GM19452 (cell line): ENCODE measurements at regions not wholly inside any gene's neighbourhood (a gene's known extent, or its start where the extent isn't known, plus 50 kb on each side); places are given as distances from the start of the nearest gene placed in this dataset.
"Not testable (repeated sequence)": the region's sequence is repeated elsewhere in the genome, so short reads cannot be mapped to it uniquely, and the experiment has no call there.

Experiments used
- ATAC-seq: cut with Tn5 transposase; IDR thresholded peaks from one replicate; pipeline ENCODE4 v1.9.1; 2021; ENCODE audit not compliant: unreplicated experiment

DNA sequence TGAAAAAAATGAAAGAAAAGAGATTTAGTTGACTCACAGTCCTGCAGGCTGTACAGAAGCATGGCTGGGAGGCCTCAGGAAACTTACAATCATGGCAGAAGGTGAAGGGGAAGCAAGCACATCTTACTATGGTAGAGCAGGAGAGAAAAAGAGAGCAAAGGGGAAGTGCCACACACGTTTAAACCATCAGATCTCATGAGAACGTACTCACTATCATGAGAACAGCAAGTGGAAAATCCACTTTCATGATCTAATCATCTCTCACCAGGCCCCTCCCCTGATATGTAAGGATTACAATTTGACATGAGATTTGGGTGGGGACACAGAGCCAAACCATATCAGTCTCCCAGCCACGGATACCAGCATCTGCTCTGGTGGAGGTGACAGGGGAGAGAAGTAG is 50.8 kb upstream of the CPOX start:
- ATAC-seq, result no peak

DNA sequence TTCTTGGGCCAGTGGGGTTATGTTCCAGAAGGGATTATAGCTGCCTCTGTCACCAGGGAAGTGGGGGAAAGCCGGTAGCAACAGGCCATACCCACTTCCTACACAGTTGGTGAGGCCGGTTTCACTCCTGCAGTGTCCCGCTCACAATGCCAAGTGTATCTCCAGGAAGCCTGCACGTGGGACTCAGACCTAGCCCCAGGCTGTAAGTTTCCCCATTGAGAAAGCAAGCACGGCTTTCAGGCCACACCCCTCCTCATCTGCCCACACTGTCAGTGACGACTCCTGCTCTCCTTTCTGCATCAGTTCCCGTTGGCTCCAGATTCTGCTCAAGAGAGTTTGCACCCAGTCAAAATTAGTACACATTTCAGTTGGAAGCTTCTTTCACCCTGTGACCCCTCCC is 51.6 kb upstream of the CPOX start:
- no peak for ATAC-seq

DNA sequence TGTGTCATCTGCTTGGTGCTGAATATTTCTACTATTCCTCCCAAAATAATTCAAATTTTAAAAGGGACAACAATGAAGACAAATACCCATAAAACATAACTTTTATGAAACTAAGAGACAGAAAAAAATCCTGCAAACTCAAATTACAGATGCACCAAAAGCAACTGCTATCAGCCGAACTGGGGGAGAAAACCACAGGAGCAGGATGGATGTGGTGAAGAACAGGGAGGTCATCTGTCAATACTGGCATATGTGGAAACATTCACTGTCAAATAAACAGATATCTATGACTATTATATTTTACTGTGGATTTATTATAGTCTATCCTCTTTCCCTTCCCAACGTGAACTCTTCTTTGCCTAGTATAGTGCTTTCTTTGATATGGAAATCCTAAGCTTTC is 53.3 kb upstream of the CPOX start:
- ATAC-seq, result no peak

DNA sequence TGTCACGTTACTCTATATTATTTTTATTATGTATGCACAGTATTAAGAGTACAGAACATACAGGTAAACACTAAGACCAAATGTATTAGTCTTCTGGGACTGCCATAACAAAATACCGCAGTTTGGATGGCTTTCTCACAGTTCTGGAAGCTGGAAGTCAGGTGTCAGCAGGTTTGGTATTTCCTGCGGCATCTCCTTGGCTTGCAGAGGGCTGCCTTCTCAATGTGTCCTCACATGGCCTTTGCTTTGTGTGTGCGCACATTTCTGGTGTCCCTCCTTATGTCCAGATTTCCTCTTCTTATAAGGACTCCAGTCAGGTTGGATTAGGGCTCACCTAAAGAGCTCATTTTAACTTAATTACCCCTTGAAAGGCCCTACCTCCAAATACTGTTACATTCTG is 53.8 kb upstream of the CPOX start:
- no peak for ATAC-seq

DNA sequence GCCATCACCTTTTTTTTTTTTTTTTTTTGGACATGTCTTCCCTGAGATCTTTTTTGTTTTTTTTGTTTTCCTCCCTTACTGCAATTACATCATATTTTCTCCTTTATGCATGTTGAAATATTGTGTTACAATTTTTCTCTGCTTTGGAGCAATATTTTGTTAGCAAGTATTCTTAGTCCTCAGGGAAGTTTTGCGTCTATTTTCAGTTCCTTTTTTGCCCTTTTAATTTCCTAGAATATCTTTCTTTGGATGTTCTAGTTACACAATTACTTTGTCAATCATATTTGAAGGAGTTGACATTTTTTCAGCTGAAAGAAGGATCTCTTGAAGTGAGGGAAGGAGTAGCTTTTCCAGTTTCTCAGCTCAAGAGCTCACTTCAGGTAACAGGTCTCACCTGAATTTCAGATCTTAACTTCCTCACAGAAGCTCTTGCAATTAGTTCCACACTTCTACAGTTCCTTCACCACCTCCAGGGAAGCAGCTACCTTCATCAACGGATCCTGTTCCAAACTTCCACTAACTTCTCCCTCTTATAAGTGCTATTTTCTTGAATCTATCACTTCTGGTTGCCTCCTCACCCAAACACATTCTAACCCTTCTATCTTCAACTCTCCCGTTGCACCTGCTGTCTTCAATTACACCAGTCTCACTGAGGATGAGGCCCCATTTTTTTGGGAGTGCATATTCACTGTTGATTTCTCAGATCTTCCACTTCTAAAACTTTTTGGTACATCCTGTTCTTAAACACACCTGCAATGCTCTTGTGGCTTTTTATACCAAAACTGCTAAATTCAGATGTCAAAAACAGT is 57.8 kb upstream of the CPOX start:
- no peak for ATAC-seq

DNA sequence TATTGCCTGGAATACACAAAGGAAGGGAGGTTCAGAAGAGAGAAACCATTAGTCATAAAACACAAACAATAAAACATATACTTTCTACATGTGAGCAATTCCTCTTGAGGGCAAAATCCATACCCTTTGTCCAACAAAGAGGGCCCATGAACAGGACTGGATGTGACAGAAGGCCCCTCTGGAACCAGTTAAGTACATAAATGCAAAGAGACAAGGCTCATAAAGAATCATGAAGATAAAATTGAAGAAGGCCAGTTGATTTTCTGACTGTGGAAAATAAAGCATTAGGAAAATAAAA is 58.3 kb upstream of the CPOX start:
- no peak for ATAC-seq

DNA sequence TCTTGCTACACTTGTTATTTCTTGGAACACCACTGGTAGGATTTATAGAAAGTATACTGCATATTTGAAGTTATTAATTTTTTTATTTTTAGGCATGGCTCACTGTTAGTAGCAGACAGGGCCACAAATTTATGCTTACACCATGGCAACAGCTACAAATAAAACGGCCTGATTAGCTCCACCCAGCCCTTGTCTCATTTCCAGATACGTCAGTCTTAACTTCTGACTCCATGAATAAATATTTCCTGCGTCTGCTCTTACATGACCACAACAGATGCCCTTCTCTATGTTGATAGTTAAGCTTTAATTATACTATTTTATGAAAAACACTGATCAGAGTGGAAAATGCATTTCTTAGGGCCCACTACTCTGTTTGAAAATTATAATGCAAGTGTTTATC is 62.3 kb upstream of the CPOX start:
- no peak for ATAC-seq

DNA sequence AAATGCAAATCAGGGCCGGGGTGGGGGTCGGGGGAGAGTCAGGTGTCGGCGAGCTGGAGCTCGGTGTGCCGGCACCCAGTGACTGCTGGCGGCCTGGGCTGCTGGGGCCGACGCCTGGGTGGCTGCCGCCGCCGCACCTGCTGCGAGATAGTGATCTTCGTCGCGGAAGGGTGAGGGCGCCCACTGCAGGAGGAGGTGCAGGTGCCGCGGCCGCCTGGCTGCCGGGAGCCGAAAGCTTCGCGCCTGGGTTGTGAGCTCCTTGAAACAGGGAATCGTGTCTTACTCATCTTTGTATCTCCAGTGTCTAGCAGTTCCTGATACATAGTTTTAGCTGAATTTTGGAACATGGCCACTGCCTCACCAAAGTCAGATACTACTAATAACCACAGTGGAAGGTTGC is 64.0 kb upstream of the CPOX start:
- peak; percentile 84 for ATAC-seq

DNA sequence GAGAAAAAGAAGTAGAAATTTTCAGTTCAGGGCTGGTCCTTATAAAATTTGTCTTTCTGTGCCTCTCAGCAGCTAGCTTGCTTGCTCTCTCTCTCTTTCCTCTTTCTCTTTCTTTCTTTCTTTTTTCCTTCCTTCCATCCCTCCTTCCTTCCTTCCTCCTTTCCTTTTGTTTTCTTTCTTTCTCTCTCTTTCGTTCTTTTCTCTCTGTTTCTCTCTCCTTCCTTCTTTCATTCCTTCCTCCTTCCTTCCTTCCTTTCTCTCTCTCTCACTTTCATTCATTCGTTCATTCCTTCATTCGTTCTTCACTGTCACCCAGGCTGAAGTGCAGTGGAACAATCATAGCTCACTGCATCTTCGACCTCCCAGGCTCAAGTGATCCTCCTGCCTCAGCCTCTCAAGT is 69.3 kb upstream of the CPOX start:
- no peak for ATAC-seq

DNA sequence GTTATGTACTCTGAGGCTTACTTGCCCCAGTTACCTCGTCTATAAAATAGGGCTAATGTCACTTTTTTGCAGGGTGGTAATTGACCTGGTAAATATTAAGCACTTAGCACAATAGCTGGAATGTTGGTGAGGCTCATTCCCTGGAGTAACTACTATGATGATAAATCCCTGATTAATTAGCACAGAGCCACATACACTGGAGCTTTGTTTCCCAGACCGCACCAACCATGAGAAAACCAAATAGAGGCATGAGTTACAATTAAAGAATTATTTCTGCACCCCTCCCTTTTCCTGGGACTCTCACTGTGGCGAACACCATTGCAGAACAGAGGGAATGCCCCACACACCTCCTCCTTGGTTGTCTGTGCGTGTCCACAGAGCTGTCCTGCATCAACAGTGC is 76.6 kb upstream of the CPOX start:
- ATAC-seq, result no peak

DNA sequence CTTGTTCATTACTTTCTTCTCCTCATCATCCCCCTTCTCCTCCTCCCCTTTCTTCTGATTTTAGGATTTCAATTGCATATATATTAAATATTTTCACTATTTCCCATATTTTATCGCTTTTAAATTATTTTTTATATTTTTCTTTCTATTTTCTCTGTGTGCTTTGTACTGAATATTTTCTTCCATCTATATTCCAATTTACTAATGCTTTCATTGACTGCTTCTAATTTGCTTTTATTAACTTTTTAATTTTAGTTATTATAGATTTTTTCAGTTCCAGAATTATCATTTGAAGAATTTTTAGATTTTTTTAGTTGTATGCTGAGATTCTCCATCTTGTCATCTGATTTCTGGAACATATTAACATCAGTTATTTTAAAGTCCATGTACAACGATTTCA is 83.2 kb upstream of the ST3GAL6 start:
- ATAC-seq, result no peak

DNA sequence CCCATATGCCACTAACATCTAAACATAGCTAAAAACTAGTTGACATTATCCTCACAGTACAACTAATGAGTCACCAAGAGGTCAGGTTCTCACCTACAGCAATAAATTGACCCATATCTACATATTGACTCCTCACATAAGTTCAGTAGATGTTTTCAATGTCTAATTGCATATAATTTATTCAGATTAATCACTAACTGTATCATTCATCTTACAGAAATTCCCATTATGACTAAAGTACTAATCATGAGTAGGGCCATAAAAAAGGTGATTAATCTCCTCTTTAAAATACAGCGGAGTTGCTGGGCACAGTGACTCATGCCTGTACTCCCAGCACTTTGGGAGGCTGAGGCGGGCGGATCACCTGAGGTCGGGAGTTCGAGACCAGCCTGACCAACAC is 82.4 kb upstream of the ST3GAL6 start:
- ATAC-seq, result no peak

DNA sequence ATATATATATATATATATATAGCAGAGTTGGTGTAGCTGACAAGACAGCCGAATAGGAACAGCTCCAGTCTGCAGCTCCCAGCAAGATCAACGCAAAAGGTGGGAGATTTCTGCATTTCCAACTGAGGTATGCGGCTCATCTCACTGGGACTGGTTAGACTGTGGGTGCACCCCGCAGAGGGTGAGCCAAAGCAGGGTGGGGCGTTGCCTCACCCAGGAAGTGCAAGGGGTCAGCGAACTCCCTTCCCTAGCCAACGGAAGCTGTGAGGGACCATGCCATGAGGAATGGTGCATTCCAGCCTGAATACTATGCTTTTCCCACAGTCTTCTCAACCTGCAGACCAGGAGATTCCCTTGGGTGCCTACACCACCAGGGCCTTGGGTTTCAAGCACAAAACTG is 81.7 kb upstream of the ST3GAL6 start:
- no peak for ATAC-seq

DNA sequence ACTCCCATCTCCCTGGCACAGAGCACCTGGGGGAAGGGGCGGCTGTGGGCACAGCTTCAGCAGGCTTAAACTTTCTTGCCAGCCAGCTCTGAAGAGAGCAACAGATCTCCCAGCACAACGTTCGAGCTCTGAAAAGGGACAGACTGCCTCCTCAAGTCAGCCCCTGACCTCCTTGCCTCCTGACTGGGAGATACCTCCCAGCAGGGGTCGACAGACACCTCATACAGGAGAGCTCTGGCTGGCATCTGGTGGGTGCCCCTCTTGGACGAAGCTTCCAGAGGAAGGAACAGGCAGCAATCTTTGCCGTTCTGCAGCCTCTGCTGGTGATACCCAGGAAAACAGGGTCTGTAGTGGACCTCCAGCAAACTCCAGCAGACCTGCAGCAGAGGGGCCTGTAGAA is 80.7 kb upstream of the ST3GAL6 start:
- ATAC-seq, result not testable (repeated sequence)

DNA sequence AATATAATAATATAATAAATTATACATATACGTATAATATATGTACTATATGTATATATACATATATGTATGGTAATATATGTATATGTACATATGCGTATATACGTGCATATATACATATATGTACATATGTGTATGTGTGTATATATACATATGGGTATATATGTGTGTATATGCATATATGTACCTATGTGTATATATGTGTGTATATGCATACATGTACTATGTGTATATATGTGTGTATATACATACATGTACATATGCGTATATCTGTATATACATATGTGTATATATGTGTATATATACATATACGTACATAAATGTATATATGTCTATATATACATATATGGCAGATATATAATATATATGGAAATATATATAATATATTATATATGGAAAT is 74.8 kb upstream of the ST3GAL6 start:
- ATAC-seq, result no peak

DNA sequence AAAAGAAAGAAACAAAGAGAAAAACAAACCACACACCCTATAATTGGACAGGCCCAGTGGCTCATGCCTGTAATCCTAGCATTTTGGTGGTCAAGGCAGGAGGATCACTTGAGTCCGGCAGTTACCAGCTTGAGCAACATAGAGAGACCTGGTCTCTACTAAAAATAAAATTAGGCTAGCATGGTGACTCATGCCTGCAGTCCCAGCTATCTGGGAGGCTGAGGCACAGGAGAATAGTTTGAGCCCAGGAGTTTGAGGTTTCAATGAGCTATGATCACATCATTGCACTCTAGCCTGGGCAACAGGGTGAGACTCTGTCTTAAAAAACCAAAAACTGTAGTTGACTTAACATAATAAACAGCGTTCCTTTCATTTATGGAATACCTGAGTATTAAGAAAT is 72.3 kb upstream of the ST3GAL6 start:
- no peak for ATAC-seq

DNA sequence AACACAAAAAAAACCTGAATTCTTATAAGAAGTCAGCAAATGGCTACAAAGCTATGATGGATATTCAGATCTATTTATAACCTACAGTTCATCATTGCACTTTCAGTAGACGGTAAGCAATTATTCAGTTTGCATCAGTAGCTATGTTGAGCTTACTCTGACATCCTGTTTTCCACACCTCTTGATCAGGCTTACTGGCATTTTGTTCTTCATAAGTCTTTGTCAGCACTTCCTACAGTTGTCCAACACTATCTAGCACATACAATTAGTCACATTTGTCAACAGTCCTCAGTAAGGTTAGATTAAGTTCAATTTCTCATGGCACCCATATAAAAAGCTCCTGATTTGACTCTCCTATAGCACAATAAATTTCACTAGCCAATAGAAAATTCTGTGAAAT is 71.2 kb upstream of the ST3GAL6 start:
- no peak for ATAC-seq

DNA sequence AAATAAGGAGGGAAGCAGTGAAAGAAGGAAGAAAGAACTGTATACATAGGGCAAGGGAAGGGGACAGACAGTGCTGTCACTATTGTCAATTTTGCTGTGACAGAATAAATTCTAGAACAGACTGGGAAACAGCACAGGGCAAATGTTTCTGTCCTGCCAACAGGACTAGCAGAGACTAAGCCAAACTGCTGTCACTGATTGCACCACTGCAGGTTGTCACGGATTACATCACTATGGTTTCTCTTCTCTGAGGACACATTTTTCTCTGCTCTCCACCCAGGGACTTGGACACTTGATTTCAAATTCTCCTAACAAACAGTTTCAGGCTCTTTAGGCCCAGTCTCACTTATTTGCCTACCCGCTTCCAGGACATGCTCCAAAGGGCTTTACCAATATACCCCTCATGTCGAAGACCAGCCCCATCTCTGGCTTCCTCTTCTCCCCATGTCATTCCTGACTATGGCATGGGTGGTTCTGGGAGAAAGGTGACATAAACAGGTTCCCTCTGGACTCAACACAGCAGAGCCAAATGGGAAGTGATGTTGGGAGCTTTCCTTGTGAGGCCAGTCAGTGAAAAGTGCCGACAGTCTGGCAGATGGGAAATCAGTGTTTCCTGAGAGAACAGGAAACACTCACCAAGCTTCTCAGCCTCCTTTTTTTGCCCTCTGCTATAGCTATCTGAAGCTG is 70.2 kb upstream of the ST3GAL6 start:
- ATAC-seq, result no peak

DNA sequence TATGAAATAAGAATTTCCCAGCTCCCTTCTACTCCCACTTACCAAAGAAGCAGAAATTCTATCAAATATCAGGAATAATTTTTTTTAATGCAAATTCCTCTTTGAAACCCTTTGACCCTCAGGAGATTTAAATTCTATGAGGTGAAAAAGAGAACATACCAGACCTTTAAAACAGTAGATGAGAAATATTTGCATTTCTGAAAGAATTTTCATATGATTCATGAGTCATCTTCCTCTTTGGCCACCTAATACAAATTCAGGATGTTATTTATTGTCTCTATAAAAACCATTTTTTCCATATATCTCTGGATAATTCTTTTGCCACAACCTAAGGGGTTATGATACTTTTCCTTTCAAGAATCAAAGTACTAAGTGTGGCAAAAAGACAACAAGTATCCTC is 67.3 kb upstream of the ST3GAL6 start:
- ATAC-seq, result no peak

DNA sequence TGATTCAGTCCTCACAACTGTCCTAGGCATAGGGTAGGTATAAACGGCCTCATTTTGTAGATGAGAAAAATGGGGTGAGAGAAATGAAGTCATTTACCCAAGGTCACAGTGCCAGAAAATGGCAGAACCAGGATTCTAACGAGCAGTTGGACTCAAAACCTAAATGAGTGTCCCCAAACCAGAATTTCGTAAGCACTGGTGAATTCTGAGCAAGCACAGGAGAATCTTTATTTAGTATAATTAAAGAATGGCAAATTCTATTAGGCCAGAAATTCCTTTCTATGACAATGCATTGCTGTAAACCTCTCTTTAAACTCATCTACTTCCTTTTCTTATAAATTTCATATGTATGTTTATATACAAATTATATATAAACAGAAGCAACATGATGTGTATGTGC is 66.8 kb upstream of the ST3GAL6 start:
- not testable (repeated sequence) for ATAC-seq

DNA sequence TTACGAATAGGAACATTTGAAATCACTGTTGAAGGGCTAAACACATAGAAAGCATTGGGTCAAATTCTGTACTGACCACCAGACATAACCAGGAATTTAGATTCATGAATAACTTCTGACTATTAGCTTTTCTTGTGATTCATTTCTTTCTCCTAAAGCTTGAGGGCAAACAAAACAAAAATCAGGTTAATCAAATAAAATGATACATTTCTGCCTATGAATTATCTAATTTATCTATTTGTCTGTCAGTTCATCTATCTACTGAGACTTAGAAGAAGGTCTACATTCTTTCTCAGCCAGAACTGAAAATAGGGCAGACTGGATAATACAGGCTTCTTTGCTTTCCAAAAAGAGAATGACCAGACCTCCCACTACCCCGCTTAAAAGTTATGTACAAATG is 65.9 kb upstream of the ST3GAL6 start:
- no peak for ATAC-seq

DNA sequence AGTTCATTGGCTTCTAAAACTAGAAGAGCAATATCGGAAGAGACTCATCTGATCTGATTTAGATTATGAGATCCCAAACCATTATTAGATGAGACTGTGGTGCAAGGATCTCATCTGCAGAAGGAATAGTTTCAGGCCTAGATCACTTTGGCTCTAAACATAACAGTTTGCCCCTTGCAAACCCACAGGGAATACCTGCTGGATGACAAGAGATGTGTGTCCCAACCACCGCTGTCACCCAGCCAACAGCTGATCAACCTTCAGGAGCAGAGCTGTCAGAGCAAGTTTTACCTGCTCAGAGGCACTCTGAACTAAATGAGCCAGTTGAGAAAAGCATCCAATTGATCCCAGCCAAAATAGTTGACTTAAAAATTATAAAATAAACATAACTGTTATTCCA is 64.0 kb upstream of the ST3GAL6 start:
- ATAC-seq, result no peak

DNA sequence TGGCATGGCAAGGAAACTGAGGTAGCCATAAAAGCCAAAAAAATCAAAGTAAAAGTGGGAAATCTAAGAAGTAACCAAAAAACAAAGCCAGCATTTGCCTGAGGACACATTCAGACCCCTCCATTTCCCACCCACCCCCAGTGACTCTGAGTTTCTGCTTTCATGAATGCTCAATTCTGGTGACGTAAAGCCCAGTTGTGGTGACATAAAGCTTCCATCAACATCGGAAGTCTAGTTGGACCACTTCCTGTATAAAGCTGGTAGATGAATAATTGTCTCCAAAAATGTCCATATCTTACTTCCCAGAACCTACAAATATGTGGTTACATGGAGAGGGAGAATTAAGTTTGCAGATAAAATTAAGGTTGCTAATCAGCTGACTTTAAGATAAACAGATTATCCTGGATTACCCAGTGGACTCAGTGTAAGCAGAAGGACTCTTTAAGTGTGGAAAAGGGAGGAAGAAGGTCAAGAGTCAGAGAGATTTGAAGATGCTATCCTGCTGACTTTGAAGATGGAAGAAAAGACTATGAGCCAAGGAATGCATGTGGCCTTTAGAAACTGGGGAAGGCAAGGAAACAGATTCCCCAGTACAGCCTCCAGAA is 62.0 kb upstream of the ST3GAL6 start:
- ATAC-seq, result no peak
